K562 (cell line): ENCODE measurements at regions not wholly inside any gene's neighbourhood (a gene's known extent, or its start where the extent isn't known, plus 50 kb on each side); places are given as distances from the start of the nearest gene placed in this dataset.

Source experiments
- ADNP ChIP-seq: fragments of 200-800 bp; sonication (Bioruptor generic); IDR thresholded peaks from 2 replicates; pipeline ENCODE4 v1.6.1; 2016; ENCODE audit warnings: missing genetic modification characterization, missing compliant biosample characterization
- FOXK2 ChIP-seq, 2 experiments: fragments of 450-650 bp; IDR thresholded peaks in 1 of 2; conservative IDR thresholded peaks in 1 of 2; 2 replicates each; pipeline ENCODE4 v1.6.1; 2016; ENCODE audit warnings: low read depth in 2 of 2, mild to moderate bottlenecking in 1 of 2
- JUNB ChIP-seq: fragments of 450-650 bp; formaldehyde crosslinking; conservative IDR thresholded peaks from 2 replicates; pipeline ENCODE4 v1.4.0; 2020; ENCODE audit warnings: mild to moderate bottlenecking
- NFIX ChIP-seq: fragments of 250-450 bp; sonication (Bioruptor Pico); IDR thresholded peaks from 2 replicates; pipeline ENCODE4 v1.4.0; 2020; ENCODE audit warnings: low read depth, mild to moderate bottlenecking, moderate library complexity
- USF2 ChIP-seq: sonication (generic); formaldehyde crosslinking; IDR thresholded peaks from 2 replicates; pipeline ENCODE4 v1.5.0; 2020; ENCODE audit warnings: missing genetic modification reagents
- ZNF197 ChIP-seq: fragments of 200-800 bp; sonication (Bioruptor generic); IDR thresholded peaks from 2 replicates; pipeline ENCODE4 v1.6.1; 2016; ENCODE audit warnings: low read depth, missing genetic modification characterization, missing compliant biosample characterization
- TF ChIP-seq, protein P1 (sequence below), 2 experiments: fragments of 450-650 bp; formaldehyde crosslinking in 1 of 2; IDR thresholded peaks; 2 replicates each; pipeline versions ENCODE4 v1.4.0 to v1.6.1; 2014 to 2020; ENCODE audit warnings: mild to moderate bottlenecking in 2 of 2, borderline replicate concordance in 1 of 2, low read depth in 1 of 2
- TF ChIP-seq, protein P2 (sequence below): fragments of 200-800 bp; sonication (Bioruptor generic); IDR thresholded peaks from 2 replicates; pipeline ENCODE4 v1.6.1; 2016; ENCODE audit warnings: missing genetic modification characterization, missing compliant biosample characterization
- TF ChIP-seq, protein P3 (sequence below), 2 experiments: fragments of 450-650 bp in 1 of 2; sonication (generic) in 1 of 2; formaldehyde crosslinking in 1 of 2; IDR thresholded peaks in 1 of 2; conservative IDR thresholded peaks in 1 of 2; 2 replicates each; pipeline versions ENCODE4 v1.6.1 to v1.8.1; 2016 to 2023; ENCODE audit warnings: mild to moderate bottlenecking in 2 of 2, moderate library complexity in 2 of 2, inconsistent platforms in 1 of 2, missing genetic modification reagents in 1 of 2

- TF ChIP-seq, protein P1, sequence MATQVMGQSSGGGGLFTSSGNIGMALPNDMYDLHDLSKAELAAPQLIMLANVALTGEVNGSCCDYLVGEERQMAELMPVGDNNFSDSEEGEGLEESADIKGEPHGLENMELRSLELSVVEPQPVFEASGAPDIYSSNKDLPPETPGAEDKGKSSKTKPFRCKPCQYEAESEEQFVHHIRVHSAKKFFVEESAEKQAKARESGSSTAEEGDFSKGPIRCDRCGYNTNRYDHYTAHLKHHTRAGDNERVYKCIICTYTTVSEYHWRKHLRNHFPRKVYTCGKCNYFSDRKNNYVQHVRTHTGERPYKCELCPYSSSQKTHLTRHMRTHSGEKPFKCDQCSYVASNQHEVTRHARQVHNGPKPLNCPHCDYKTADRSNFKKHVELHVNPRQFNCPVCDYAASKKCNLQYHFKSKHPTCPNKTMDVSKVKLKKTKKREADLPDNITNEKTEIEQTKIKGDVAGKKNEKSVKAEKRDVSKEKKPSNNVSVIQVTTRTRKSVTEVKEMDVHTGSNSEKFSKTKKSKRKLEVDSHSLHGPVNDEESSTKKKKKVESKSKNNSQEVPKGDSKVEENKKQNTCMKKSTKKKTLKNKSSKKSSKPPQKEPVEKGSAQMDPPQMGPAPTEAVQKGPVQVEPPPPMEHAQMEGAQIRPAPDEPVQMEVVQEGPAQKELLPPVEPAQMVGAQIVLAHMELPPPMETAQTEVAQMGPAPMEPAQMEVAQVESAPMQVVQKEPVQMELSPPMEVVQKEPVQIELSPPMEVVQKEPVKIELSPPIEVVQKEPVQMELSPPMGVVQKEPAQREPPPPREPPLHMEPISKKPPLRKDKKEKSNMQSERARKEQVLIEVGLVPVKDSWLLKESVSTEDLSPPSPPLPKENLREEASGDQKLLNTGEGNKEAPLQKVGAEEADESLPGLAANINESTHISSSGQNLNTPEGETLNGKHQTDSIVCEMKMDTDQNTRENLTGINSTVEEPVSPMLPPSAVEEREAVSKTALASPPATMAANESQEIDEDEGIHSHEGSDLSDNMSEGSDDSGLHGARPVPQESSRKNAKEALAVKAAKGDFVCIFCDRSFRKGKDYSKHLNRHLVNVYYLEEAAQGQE (IDR thresholded peaks at IDR 0.05; ENCODE audit: borderline replicate concordance): peak; percentile 23; the same call in 1 of the 2 replicates
- TF ChIP-seq, protein P1 (CRISPR knock-in tag; IDR thresholded peaks at IDR 0.05; ENCODE audit: low read depth): no peak
- TF ChIP-seq, protein P2, sequence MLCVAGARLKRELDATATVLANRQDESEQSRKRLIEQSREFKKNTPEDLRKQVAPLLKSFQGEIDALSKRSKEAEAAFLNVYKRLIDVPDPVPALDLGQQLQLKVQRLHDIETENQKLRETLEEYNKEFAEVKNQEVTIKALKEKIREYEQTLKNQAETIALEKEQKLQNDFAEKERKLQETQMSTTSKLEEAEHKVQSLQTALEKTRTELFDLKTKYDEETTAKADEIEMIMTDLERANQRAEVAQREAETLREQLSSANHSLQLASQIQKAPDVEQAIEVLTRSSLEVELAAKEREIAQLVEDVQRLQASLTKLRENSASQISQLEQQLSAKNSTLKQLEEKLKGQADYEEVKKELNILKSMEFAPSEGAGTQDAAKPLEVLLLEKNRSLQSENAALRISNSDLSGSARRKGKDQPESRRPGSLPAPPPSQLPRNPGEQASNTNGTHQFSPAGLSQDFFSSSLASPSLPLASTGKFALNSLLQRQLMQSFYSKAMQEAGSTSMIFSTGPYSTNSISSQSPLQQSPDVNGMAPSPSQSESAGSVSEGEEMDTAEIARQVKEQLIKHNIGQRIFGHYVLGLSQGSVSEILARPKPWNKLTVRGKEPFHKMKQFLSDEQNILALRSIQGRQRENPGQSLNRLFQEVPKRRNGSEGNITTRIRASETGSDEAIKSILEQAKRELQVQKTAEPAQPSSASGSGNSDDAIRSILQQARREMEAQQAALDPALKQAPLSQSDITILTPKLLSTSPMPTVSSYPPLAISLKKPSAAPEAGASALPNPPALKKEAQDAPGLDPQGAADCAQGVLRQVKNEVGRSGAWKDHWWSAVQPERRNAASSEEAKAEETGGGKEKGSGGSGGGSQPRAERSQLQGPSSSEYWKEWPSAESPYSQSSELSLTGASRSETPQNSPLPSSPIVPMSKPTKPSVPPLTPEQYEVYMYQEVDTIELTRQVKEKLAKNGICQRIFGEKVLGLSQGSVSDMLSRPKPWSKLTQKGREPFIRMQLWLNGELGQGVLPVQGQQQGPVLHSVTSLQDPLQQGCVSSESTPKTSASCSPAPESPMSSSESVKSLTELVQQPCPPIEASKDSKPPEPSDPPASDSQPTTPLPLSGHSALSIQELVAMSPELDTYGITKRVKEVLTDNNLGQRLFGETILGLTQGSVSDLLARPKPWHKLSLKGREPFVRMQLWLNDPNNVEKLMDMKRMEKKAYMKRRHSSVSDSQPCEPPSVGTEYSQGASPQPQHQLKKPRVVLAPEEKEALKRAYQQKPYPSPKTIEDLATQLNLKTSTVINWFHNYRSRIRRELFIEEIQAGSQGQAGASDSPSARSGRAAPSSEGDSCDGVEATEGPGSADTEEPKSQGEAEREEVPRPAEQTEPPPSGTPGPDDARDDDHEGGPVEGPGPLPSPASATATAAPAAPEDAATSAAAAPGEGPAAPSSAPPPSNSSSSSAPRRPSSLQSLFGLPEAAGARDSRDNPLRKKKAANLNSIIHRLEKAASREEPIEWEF (CRISPR knock-in tag): 0 out of 2 replicates have a peak, but pooled peaks have one; percentile 38
- TF ChIP-seq, protein P3, sequence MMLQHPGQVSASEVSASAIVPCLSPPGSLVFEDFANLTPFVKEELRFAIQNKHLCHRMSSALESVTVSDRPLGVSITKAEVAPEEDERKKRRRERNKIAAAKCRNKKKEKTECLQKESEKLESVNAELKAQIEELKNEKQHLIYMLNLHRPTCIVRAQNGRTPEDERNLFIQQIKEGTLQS (IDR thresholded peaks at IDR 0.05): peak; percentile 98
- TF ChIP-seq, protein P3 (CRISPR knock-in tag; conservative IDR thresholded peaks at IDR 0.05): peak; percentile 92
- TF ChIP-seq FOXK2 (conservative IDR thresholded peaks at IDR 0.05 in 1 of 2, IDR thresholded peaks at IDR 0.05 in 1 of 2; ENCODE audit: low read depth in 2 of 2) (peak in 1 of 2 experiments; percentile 42; a peak in 1 of 4 replicates), JUNB (CRISPR knock-in tag) (peak; percentile 82), ZNF197 (CRISPR knock-in tag) (0 out of 2 replicates have a peak, but pooled peaks have one; percentile 45), NFIX (CRISPR knock-in tag) (no peak), USF2 (CRISPR knock-in tag) (peak; percentile 64; the same call in 1 of the 2 replicates), ADNP (tag) (peak; percentile 21; the same call in 1 of the 2 replicates)
Measured at GRCh38 chr6:81938014-81938856, 185.8 kb upstream of the TENT5A start (continued).
